ENCODE measurements at regions not wholly inside any gene's neighbourhood (a gene's known extent, or its start where the extent isn't known, plus 50 kb on each side); places are given as distances from the start of the nearest gene placed in this dataset.

- Mint-ChIP-seq H3K36me3 (no peaks in the 10 kb centered on the region), H3K4me3 (no peak overlapping the region), H3K27ac (no peak overlapping the region), H3K27me3 (peaks cover 12% of the 10 kb centered on the region), H3K4me1 (ENCODE audit: unreplicated experiment) (peaks cover 5% of the 10 kb centered on the region), H3K9me3 (no peaks in the 10 kb centered on the region)
- no peak for DNase-seq (ENCODE audit: extremely low spot score, unreplicated experiment)
- no peak for TF ChIP-seq CTCF (conservative IDR thresholded peaks at IDR 0.05)
Observed at GRCh38 chr6:27624694-27625262, 151.9 kb upstream of the ZNF184 start.

GRCh38 chr6:27623103-27623502, 150.2 kb upstream of the ZNF184 start:
- no peaks in the 10 kb centered on the region for H3K9me3 Mint-ChIP-seq

GRCh38 chr6:27619436-27619835, 146.5 kb upstream of the ZNF184 start:
- Mint-ChIP-seq H3K27ac (no peak overlapping the region), H3K4me3 (peak overlapping the region; percentile 39), H3K36me3 (no peaks in the 10 kb centered on the region), H3K9me3 (no peaks in the 10 kb centered on the region), H3K4me1 (ENCODE audit: unreplicated experiment) (peaks cover 5% of the 10 kb centered on the region), H3K27me3 (peaks cover 16% of the 10 kb centered on the region)
- DNase-seq (ENCODE audit: extremely low spot score, unreplicated experiment) = no peak
- no peak for TF ChIP-seq CTCF (conservative IDR thresholded peaks at IDR 0.05)

More at GRCh38 chr6:27623103-27623502, 150.2 kb upstream of the ZNF184 start:
- DNase-seq (ENCODE audit: extremely low spot score, unreplicated experiment) = no peak
- TF ChIP-seq CTCF (conservative IDR thresholded peaks at IDR 0.05) = no peak
- Mint-ChIP-seq H3K4me3 (peak overlapping the region; percentile 58), H3K27me3 (peaks cover 11% of the 10 kb centered on the region), H3K36me3 (no peaks in the 10 kb centered on the region), H3K27ac (peak overlapping the region; percentile 79), H3K4me1 (ENCODE audit: unreplicated experiment) (peaks cover 5% of the 10 kb centered on the region)

GRCh38 chr6:27617700-27618689, 145.1 kb upstream of the ZNF184 start:
- Mint-ChIP-seq H3K36me3 (no peaks in the 10 kb centered on the region), H3K9me3 (no peaks in the 10 kb centered on the region), H3K27me3 (peaks cover 14% of the 10 kb centered on the region), H3K4me1 (ENCODE audit: unreplicated experiment) (peaks cover 1% of the 10 kb centered on the region), H3K27ac (peak overlapping the region; percentile 82), H3K4me3 (peak overlapping the region; percentile 94)
- no peak for DNase-seq (ENCODE audit: extremely low spot score, unreplicated experiment)
- peak; percentile 35 for TF ChIP-seq CTCF (conservative IDR thresholded peaks at IDR 0.05)

GRCh38 chr6:27617046-27617687, 144.3 kb upstream of the ZNF184 start:
- H3K27ac Mint-ChIP-seq = peak overlapping the region; percentile 82
- H3K4me1 Mint-ChIP-seq (ENCODE audit: unreplicated experiment) = no peaks in the 10 kb centered on the region
- no peak for TF ChIP-seq CTCF (conservative IDR thresholded peaks at IDR 0.05)
- no peaks in the 10 kb centered on the region for H3K9me3 Mint-ChIP-seq
- no peaks in the 10 kb centered on the region for H3K36me3 Mint-ChIP-seq
- H3K27me3 Mint-ChIP-seq = peaks cover 14% of the 10 kb centered on the region
- no peak for DNase-seq (ENCODE audit: extremely low spot score, unreplicated experiment)
- H3K4me3 Mint-ChIP-seq = peak overlapping the region; percentile 94

All from type B pancreatic cell (in vitro differentiated cells).